Liver (tissue), 8 donors: ENCODE measurements at regions not wholly inside any gene's neighbourhood (a gene's known extent, or its start where the extent isn't known, plus 50 kb on each side); places are given as distances from the start of the nearest gene placed in this dataset.

Experiments used
- DNase-seq: peaks from one replicate; pipeline ENCODE4 v3.0.0-alpha.2; 2017; ENCODE audit warnings: low spot score
- H3K27ac ChIP-seq, 2 donors: one replicate each; pipeline ENCODE4 v1.7.0; 2013; ENCODE audit warnings: inconsistent platforms in 2 of 2, low read length in 2 of 2, control low read depth in 1 of 2, low read depth in 1 of 2, mild to moderate bottlenecking in 1 of 2
- H3K27me3 ChIP-seq, 4 donors: one replicate each; pipeline versions ENCODE4 v1.6.1 to v1.7.0; 2013; ENCODE audit warnings: low read length in 3 of 4, inconsistent platforms in 1 of 4, mild to moderate bottlenecking in 1 of 4, moderate library complexity in 1 of 4; ENCODE audit not compliant: control insufficient read depth in 4 of 4, insufficient read depth in 4 of 4
- H3K36me3 ChIP-seq, 4 donors: one replicate each; pipeline versions ENCODE4 v1.6.1 to v1.7.0; 2013; ENCODE audit warnings: low read length in 3 of 4, mild to moderate bottlenecking in 3 of 4, low read depth in 1 of 4, moderate library complexity in 1 of 4; ENCODE audit not compliant: control insufficient read depth in 4 of 4, insufficient read depth in 3 of 4
- H3K4me1 ChIP-seq, 4 donors: one replicate each; pipeline versions ENCODE4 v1.6.1 to v1.7.0; 2013; ENCODE audit warnings: low read length in 3 of 4, mild to moderate bottlenecking in 3 of 4, moderate library complexity in 1 of 4; ENCODE audit not compliant: control insufficient read depth in 4 of 4, insufficient read depth in 4 of 4
- H3K4me3 ChIP-seq, 3 donors: one replicate each; pipeline versions ENCODE4 v1.6.1 to v1.7.0; 2013; ENCODE audit warnings: low read length in 3 of 3, control low read depth in 1 of 3, low read depth in 1 of 3, mild to moderate bottlenecking in 1 of 3
- H3K9ac ChIP-seq, 2 donors: one replicate each; pipeline ENCODE4 v1.7.0; 2013; ENCODE audit warnings: low read length in 2 of 2, mild to moderate bottlenecking in 2 of 2, moderate library complexity in 2 of 2, control low read depth in 1 of 2, low read depth in 1 of 2
- H3K9me3 ChIP-seq, 4 donors: one replicate each; pipeline versions ENCODE4 v1.6.1 to v1.7.0; 2013; ENCODE audit warnings: low read length in 3 of 4; ENCODE audit not compliant: control insufficient read depth in 4 of 4
- EGR1 ChIP-seq, 2 donors: IDR thresholded peaks; 2 replicates each; pipeline ENCODE4 v1.6.1; 2016 to 2018; ENCODE audit warnings: antibody characterized with exemption in 2 of 2, low read depth in 2 of 2
- FOXA1 ChIP-seq: IDR thresholded peaks from 2 replicates; pipeline ENCODE4 v1.6.1; 2016; ENCODE audit warnings: antibody characterized with exemption
- FOXA2 ChIP-seq: IDR thresholded peaks from 2 replicates; pipeline ENCODE4 v1.6.1; 2016; ENCODE audit warnings: antibody characterized with exemption
- GABPA ChIP-seq, 2 donors: IDR thresholded peaks in 1 of 2; conservative IDR thresholded peaks in 1 of 2; 2 replicates each; pipeline ENCODE4 v1.6.1; 2016; ENCODE audit warnings: antibody characterized with exemption in 2 of 2, mild to moderate bottlenecking in 1 of 2, moderate library complexity in 1 of 2
- HNF4A ChIP-seq, 2 donors: conservative IDR thresholded peaks; 2 replicates each; pipeline ENCODE4 v1.6.1; 2016; ENCODE audit warnings: antibody characterized with exemption in 2 of 2, mild to moderate bottlenecking in 2 of 2
- HNF4G ChIP-seq: IDR thresholded peaks from 2 replicates; pipeline ENCODE4 v1.6.1; 2016; ENCODE audit warnings: antibody characterized with exemption
- JUND ChIP-seq, 2 donors: IDR thresholded peaks; 2 replicates each; pipeline ENCODE4 v1.6.1; 2016; ENCODE audit warnings: antibody characterized with exemption in 2 of 2
- NR2F2 ChIP-seq: IDR thresholded peaks from 2 replicates; pipeline ENCODE4 v1.6.1; 2016; ENCODE audit warnings: antibody characterized with exemption
- RAD21 ChIP-seq, 2 donors: IDR thresholded peaks; 2 replicates each; pipeline ENCODE4 v1.6.1; 2016; ENCODE audit warnings: antibody characterized with exemption in 2 of 2, mild to moderate bottlenecking in 2 of 2
- RXRA ChIP-seq, 2 donors: IDR thresholded peaks; 2 replicates each; pipeline ENCODE4 v1.6.1; 2017 to 2018; ENCODE audit warnings: antibody characterized with exemption in 2 of 2, mild to moderate bottlenecking in 1 of 2
- SP1 ChIP-seq: IDR thresholded peaks from 2 replicates; pipeline ENCODE4 v1.6.1; 2018; ENCODE audit warnings: antibody characterized with exemption, mild to moderate bottlenecking
- TAF1 ChIP-seq: conservative IDR thresholded peaks from 2 replicates; pipeline ENCODE4 v1.6.1; 2016; ENCODE audit warnings: antibody characterized with exemption, mild to moderate bottlenecking
- YY1 ChIP-seq: IDR thresholded peaks from 2 replicates; pipeline ENCODE4 v1.6.1; 2016; ENCODE audit warnings: antibody characterized with exemption, mild to moderate bottlenecking
- WGBS: extraction: QIAGEN DNeasy Blood & Tissue Kit; methylation state at CpG from one replicate; pipeline ENCODE4 v1.1.7; 2013; 5-methylcytosine and 5-hydroxymethylcytosine counted together
- TF ChIP-seq, protein P1 (sequence below): IDR thresholded peaks from 2 replicates; pipeline ENCODE4 v1.6.1; 2016; ENCODE audit warnings: antibody characterized with exemption
- TF ChIP-seq, protein P2 (sequence below): IDR thresholded peaks from 2 replicates; pipeline ENCODE4 v1.6.1; 2016; ENCODE audit warnings: antibody characterized with exemption
- TF ChIP-seq, protein P3 (sequence below): IDR thresholded peaks from 2 replicates; pipeline ENCODE4 v1.6.1; 2016; ENCODE audit warnings: antibody characterized with exemption
- TF ChIP-seq, protein P4 (sequence below): IDR thresholded peaks from 2 replicates; pipeline ENCODE4 v1.6.1; 2016; ENCODE audit warnings: antibody characterized with exemption, mild to moderate bottlenecking
- TF ChIP-seq, protein P5 (sequence below): fragments of 150-350 bp; IDR thresholded peaks from 2 replicates; pipeline ENCODE4 v1.5.1; 2017; ENCODE audit warnings: improper control_type of control experiment, low read depth, low read length; ENCODE audit not compliant: missing input control
- donor health status: healthy.
- donor health status: healthy.
- donor health status: healthy.
- donor health status: healthy.
- donor health status: healthy.

DNA sequence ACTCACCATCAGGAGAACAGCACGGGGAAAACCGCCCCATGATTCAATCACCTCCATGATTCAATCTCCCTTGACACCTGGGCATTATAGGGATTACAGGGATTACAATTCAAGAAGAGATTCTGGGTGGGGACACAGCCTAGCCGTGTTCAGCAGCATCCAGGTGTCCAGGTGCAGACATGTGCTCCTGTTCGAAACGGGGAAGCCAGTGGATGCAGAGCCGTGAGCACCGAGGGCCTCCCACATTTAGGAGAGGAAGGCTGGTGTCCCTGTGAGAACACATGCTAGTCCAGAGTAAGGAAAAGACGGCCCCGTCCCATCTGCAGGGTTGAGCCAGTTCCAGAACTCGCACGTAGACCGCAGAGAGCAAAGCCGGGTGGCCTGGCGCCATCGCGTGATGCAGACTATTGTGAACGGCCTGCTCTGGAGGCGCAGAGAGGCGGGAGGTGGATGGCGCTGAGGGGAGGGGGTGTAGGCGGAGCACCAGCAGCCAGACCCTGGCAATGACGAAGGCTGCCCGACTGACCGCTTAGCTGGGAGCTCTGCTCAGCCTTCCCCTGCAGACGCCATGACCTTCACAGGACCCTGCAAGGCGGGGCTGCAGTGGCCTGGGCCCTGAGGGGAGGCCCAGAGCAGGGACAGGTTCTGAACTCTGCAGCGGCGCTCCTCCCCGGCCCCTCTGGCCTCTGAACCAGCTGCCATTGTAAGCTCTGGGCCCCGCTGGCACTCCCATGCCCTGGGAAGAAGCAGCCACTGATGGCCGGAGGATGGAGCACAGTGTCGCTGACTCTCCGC lies 141.6 kb upstream of the TCERG1L start:
- H3K9ac ChIP-seq: no peak overlapping the region
- no peak overlapping the region for H3K27ac ChIP-seq
- WGBS: 54% methylated on average over 33 of the region's 33 CpGs
- DNase-seq: no peak
- H3K4me1 ChIP-seq: peaks cover 0 to 6% (median 2%) of the 10 kb centered on the region in 4 donors
- no peaks in the 10 kb centered on the region for H3K9me3 ChIP-seq
- TF ChIP-seq RXRA (IDR thresholded peaks at IDR 0.05) (no peak), EGR1 (IDR thresholded peaks at IDR 0.05; ENCODE audit: low read depth in 2 of 2) (no peak)
- TF ChIP-seq, protein P1, sequence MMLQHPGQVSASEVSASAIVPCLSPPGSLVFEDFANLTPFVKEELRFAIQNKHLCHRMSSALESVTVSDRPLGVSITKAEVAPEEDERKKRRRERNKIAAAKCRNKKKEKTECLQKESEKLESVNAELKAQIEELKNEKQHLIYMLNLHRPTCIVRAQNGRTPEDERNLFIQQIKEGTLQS: no peak
- H3K27me3 ChIP-seq: peaks cover 0 to 4% (median 0%) of the 10 kb centered on the region in 4 donors
- no peaks in the 10 kb centered on the region for H3K36me3 ChIP-seq
- H3K4me3 ChIP-seq: no peak overlapping the region

DNA sequence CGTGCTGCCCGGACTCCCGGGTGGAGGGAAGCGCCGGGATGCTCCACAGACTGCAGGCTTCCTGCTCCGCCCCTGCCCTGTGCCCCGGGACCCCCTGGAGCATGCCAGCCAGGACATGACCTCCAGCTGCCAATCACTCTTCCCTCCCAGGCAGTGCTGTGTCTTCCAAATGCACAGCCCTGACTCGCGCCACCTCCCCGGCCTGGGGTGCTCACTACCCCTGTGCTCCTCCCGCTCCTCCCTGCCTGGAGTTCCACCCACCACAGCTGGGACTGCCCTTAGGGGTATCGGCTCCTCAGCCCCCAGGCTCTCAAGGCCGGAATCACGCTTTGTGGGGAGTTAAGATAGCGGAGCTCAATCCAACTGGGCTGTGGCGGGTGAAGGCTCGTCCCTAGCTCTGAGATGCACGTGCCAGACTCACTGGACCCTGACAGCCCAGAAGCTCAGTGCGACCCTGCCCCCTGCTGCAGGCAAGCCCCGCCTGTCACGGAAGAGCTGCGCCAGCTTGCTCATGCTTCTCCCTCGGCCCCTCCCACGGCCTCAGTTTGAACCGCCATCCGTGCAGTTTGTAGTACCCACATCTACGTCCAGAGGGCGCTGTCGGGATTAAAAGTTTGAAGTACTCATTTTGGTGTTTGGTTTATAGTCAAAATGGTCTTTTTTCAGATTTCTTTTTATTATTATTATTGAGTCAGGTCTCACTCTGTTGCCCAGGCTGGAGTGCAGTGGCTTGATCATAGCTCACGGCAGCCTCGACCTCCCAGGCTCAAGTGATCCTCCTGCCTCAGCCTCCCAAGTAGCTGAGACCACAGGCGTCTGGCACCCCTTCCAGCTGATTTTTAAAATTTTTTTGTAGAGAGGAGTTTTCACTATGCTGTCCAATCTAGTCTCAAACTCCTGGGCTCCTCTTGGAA lies 142.5 kb upstream of the TCERG1L start:
- H3K4me1 ChIP-seq: peaks cover 0 to 6% (median 2%) of the 10 kb centered on the region in 4 donors
- peak; percentile 83 for DNase-seq
- no peaks in the 10 kb centered on the region for H3K36me3 ChIP-seq
- peaks cover 0 to 4% (median 0%) of the 10 kb centered on the region in 4 donors for H3K27me3 ChIP-seq
- H3K9ac ChIP-seq: no peak overlapping the region
- 24% methylated on average over 32 of the region's 32 CpGs for WGBS
- peak overlapping the region in 1 of 3 donors; percentile 20 for H3K4me3 ChIP-seq
- H3K9me3 ChIP-seq: no peaks in the 10 kb centered on the region
- TF ChIP-seq YY1 (no peak), TAF1 (no peak), EGR1 (IDR thresholded peaks at IDR 0.05; ENCODE audit: low read depth in 2 of 2) (no peak), RAD21 (IDR thresholded peaks at IDR 0.05) (peak; percentile 76 to 83), SP1 (no peak), FOXA2 (no peak), GABPA (IDR thresholded peaks at IDR 0.05 in 1 of 2, conservative IDR thresholded peaks at IDR 0.05 in 1 of 2) (no peak), JUND (IDR thresholded peaks at IDR 0.05) (no peak), FOXA1 (no peak), HNF4G (no peak), HNF4A (conservative IDR thresholded peaks at IDR 0.05) (no peak), NR2F2 (no peak)
- TF ChIP-seq, protein P2, sequence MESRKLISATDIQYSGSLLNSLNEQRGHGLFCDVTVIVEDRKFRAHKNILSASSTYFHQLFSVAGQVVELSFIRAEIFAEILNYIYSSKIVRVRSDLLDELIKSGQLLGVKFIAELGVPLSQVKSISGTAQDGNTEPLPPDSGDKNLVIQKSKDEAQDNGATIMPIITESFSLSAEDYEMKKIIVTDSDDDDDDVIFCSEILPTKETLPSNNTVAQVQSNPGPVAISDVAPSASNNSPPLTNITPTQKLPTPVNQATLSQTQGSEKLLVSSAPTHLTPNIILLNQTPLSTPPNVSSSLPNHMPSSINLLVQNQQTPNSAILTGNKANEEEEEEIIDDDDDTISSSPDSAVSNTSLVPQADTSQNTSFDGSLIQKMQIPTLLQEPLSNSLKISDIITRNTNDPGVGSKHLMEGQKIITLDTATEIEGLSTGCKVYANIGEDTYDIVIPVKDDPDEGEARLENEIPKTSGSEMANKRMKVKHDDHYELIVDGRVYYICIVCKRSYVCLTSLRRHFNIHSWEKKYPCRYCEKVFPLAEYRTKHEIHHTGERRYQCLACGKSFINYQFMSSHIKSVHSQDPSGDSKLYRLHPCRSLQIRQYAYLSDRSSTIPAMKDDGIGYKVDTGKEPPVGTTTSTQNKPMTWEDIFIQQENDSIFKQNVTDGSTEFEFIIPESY: no peak
- TF ChIP-seq, protein P1: no peak
- TF ChIP-seq, protein P3, sequence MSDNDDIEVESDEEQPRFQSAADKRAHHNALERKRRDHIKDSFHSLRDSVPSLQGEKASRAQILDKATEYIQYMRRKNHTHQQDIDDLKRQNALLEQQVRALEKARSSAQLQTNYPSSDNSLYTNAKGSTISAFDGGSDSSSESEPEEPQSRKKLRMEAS: no peak
- TF ChIP-seq, protein P4, sequence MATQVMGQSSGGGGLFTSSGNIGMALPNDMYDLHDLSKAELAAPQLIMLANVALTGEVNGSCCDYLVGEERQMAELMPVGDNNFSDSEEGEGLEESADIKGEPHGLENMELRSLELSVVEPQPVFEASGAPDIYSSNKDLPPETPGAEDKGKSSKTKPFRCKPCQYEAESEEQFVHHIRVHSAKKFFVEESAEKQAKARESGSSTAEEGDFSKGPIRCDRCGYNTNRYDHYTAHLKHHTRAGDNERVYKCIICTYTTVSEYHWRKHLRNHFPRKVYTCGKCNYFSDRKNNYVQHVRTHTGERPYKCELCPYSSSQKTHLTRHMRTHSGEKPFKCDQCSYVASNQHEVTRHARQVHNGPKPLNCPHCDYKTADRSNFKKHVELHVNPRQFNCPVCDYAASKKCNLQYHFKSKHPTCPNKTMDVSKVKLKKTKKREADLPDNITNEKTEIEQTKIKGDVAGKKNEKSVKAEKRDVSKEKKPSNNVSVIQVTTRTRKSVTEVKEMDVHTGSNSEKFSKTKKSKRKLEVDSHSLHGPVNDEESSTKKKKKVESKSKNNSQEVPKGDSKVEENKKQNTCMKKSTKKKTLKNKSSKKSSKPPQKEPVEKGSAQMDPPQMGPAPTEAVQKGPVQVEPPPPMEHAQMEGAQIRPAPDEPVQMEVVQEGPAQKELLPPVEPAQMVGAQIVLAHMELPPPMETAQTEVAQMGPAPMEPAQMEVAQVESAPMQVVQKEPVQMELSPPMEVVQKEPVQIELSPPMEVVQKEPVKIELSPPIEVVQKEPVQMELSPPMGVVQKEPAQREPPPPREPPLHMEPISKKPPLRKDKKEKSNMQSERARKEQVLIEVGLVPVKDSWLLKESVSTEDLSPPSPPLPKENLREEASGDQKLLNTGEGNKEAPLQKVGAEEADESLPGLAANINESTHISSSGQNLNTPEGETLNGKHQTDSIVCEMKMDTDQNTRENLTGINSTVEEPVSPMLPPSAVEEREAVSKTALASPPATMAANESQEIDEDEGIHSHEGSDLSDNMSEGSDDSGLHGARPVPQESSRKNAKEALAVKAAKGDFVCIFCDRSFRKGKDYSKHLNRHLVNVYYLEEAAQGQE: no peak
- TF ChIP-seq, protein P5, sequence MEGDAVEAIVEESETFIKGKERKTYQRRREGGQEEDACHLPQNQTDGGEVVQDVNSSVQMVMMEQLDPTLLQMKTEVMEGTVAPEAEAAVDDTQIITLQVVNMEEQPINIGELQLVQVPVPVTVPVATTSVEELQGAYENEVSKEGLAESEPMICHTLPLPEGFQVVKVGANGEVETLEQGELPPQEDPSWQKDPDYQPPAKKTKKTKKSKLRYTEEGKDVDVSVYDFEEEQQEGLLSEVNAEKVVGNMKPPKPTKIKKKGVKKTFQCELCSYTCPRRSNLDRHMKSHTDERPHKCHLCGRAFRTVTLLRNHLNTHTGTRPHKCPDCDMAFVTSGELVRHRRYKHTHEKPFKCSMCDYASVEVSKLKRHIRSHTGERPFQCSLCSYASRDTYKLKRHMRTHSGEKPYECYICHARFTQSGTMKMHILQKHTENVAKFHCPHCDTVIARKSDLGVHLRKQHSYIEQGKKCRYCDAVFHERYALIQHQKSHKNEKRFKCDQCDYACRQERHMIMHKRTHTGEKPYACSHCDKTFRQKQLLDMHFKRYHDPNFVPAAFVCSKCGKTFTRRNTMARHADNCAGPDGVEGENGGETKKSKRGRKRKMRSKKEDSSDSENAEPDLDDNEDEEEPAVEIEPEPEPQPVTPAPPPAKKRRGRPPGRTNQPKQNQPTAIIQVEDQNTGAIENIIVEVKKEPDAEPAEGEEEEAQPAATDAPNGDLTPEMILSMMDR: peak; percentile 91
- H3K27ac ChIP-seq: no peak overlapping the region
